ENCODE measurements at regions not wholly inside any gene's neighbourhood (a gene's known extent, or its start where the extent isn't known, plus 50 kb on each side); places are given as distances from the start of the nearest gene placed in this dataset.

DNA sequence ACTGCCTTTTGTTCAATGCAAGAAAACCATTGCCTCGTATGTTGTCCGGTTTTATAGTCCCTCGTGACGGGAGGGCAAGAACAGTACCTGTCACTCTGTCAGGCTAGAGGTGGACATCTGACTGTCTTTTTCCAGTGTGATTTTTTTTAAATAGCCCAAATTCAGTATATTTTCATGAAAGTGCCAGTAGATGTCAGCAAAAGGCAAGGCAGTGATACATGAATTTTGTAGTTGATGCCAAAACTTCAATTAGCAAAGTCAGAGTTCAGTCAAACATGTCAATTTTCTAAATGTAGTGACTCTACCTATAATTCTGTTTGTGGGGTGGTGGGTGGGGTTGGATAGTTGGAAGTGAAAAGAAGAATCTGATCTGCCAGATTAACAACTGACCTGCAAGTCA lies 296.0 kb upstream of the MC4R start:
- TF ChIP-seq EZH2 (optimal IDR thresholded peaks at IDR 0.05; ENCODE audit: low read depth, low read length) (no peak), EZH2phosphoT487 (IDR thresholded peaks at IDR 0.05; ENCODE audit: low read length) (no peak)
- TF ChIP-seq, protein P1, sequence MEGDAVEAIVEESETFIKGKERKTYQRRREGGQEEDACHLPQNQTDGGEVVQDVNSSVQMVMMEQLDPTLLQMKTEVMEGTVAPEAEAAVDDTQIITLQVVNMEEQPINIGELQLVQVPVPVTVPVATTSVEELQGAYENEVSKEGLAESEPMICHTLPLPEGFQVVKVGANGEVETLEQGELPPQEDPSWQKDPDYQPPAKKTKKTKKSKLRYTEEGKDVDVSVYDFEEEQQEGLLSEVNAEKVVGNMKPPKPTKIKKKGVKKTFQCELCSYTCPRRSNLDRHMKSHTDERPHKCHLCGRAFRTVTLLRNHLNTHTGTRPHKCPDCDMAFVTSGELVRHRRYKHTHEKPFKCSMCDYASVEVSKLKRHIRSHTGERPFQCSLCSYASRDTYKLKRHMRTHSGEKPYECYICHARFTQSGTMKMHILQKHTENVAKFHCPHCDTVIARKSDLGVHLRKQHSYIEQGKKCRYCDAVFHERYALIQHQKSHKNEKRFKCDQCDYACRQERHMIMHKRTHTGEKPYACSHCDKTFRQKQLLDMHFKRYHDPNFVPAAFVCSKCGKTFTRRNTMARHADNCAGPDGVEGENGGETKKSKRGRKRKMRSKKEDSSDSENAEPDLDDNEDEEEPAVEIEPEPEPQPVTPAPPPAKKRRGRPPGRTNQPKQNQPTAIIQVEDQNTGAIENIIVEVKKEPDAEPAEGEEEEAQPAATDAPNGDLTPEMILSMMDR (IDR thresholded peaks at IDR 0.05; ENCODE audit: low read length) = peak; percentile 36
